GM13976 (cell line): ENCODE measurements at regions not wholly inside any gene's neighbourhood (a gene's known extent, or its start where the extent isn't known, plus 50 kb on each side); places are given as distances from the start of the nearest gene placed in this dataset.

Source experiments
- DNase-seq: peaks from one replicate; pipeline ENCODE4 v3.0.0; 2012; ENCODE audit warnings: low spot score
- in situ Hi-C: fragments of 300-500 bp; cut with MboI; formaldehyde crosslinking; loops from one replicate; pipeline ENCODE4 v1.12.0; 2022; ENCODE audit warnings: low sequenced_read_pairs, mixed read lengths, inconsistent platforms; ENCODE audit not compliant: unreplicated experiment
- TF ChIP-seq, protein P1 (sequence below): IDR thresholded peaks from 2 replicates; pipeline ENCODE4 v1.5.1; 2012; ENCODE audit warnings: borderline replicate concordance, mild to moderate bottlenecking; ENCODE audit not compliant: insufficient read depth; ENCODE audit errors: extremely low read depth, missing control alignments, control extremely low read depth

DNA sequence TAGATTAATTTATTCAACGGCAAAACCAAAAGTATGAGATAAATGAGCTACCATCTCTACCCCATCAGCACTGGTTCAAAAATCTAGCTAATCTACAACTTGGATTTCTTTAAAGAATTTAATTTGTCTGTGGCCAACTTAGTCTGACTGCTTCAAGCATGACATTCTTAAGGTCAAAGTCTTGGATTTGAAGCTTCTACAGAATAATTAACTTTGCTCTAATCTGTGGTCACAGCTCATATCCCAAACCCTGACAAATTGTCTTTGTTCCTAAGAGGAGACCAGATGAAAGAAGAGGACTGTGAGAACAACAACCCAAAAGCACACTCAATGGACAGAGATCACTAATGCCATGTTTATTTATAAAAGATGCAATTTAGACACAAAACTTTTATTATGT is 166.9 kb upstream of the EPHA7 start:
- in situ Hi-C loops, result no loop called here
- no peak for DNase-seq
- TF ChIP-seq, protein P1, sequence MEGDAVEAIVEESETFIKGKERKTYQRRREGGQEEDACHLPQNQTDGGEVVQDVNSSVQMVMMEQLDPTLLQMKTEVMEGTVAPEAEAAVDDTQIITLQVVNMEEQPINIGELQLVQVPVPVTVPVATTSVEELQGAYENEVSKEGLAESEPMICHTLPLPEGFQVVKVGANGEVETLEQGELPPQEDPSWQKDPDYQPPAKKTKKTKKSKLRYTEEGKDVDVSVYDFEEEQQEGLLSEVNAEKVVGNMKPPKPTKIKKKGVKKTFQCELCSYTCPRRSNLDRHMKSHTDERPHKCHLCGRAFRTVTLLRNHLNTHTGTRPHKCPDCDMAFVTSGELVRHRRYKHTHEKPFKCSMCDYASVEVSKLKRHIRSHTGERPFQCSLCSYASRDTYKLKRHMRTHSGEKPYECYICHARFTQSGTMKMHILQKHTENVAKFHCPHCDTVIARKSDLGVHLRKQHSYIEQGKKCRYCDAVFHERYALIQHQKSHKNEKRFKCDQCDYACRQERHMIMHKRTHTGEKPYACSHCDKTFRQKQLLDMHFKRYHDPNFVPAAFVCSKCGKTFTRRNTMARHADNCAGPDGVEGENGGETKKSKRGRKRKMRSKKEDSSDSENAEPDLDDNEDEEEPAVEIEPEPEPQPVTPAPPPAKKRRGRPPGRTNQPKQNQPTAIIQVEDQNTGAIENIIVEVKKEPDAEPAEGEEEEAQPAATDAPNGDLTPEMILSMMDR, result no peak

DNA sequence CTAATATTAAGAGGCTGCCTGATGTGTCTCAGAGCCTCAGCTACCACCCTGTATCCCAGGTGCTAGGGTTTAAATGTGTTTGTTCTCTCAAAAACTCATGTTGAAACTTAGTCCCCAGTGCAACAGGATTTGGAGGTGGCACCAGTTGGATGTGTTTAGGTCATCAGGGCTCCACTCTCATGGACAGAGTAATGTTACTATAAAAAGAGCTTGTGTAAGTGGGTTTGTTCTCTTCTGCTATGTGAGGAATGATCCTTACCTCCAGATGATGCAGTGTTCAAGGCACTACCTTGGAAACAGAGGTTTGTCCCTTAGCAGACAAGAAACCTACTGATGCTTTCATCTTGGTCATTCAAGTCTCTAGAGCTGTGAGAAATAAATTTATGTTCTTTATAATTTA is 164.9 kb upstream of the EPHA7 start:
- no peak for DNase-seq
- in situ Hi-C loops, result no loop called here
- TF ChIP-seq, protein P1, result no peak

GRCh38 chr6:93581371-93581770 is 162.0 kb upstream of the EPHA7 start:
- in situ Hi-C loops, result no loop called here
- DNase-seq, result no peak
- TF ChIP-seq, protein P1, result no peak

DNA sequence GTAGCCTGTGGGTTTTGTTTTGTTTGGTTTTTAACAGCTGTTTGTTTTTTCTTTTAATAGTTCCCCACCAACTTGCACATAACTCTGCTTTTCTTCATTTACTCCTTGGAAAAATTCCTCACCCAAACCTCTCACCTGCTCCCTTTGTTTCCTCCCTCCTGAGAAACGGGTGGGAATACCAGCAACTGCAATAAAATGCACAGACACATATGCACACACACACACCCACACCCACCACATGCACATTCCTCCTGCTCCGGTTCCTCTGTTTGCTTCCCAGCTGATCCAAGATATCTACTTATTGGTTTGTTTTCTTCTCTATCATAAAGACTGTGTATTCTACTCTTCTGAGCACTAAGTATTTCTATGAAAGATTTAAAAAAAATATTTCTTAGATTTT is 161.1 kb upstream of the EPHA7 start:
- TF ChIP-seq, protein P1, result no peak
- in situ Hi-C loops, result no loop called here
- no peak for DNase-seq

GRCh38 chr6:93575495-93576267 is 156.3 kb upstream of the EPHA7 start:
- DNase-seq, result no peak
- in situ Hi-C loops, result no loop called here
- TF ChIP-seq, protein P1, result no peak

DNA sequence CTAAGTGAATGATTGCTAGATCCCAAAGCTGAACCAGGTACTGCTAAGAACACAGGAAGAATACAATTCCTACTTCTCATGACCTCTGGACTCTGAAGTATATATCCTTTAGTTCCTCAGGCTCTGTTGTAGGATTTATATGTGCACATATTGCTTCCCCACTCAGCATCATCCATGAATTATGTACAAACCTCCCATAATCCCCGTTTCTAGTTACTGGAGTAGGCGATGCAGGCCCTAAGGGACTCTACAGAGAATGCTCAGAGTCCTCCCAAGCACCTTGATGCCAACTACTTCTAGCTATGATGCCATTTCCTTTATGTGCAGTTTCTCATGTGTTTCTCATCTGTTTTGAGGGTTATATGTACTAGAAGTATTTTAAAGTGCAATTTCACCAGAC is 154.9 kb upstream of the EPHA7 start:
- no peak for DNase-seq
- TF ChIP-seq, protein P1, result no peak
- in situ Hi-C loops, result no loop called here

GRCh38 chr6:93571346-93571745 is 152.0 kb upstream of the EPHA7 start:
- TF ChIP-seq, protein P1, result no peak
- no peak for DNase-seq
- in situ Hi-C loops, result no loop called here
